GM18867 (cell line): ENCODE measurements at regions not wholly inside any gene's neighbourhood (a gene's known extent, or its start where the extent isn't known, plus 50 kb on each side); places are given as distances from the start of the nearest gene placed in this dataset.
"Not testable (repeated sequence)": the region's sequence is repeated elsewhere in the genome, so short reads cannot be mapped to it uniquely, and the experiment has no call there.

Experiments
- ATAC-seq: cut with Tn5 transposase; IDR thresholded peaks from one replicate; pipeline ENCODE4 v1.9.1; 2021; ENCODE audit warnings: mild to moderate bottlenecking, moderate library complexity; ENCODE audit not compliant: unreplicated experiment

- ATAC-seq, result peak; percentile 67
These were observed 229.6 kb upstream of the EGLN3 start for GRCh38 chr14:34180434-34180833.

- ATAC-seq, result no peak
These were observed 228.9 kb upstream of the EGLN3 start for GRCh38 chr14:34179727-34180126.

DNA sequence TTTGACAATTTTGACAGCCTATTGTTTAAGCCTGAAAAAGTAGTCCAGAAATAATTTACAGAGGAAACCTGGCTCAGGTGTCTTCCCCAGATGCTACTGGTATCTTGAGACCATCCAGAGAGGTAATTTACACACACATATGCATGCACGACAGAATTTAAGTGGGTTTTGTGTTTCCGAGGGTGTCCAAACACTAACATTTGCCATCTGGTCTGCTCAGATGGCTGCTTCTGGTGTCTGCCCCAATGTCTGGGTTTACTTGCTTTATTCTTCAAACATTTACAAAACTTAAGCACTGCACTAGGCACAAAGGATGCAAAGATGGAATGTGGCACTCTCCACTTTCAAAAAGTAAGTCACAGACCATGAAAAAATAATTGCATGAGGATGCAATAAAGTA is 226.6 kb upstream of the EGLN3 start:
- ATAC-seq, result no peak

- peak; percentile 77 for ATAC-seq
These were observed 224.7 kb upstream of the EGLN3 start for GRCh38 chr14:34175574-34175973.

GRCh38 chr14:34174973-34175372 is 224.1 kb upstream of the EGLN3 start:
- ATAC-seq, result peak; percentile 9

- no peak for ATAC-seq
These were observed 223.0 kb upstream of the EGLN3 start for GRCh38 chr14:34173916-34174315.

DNA sequence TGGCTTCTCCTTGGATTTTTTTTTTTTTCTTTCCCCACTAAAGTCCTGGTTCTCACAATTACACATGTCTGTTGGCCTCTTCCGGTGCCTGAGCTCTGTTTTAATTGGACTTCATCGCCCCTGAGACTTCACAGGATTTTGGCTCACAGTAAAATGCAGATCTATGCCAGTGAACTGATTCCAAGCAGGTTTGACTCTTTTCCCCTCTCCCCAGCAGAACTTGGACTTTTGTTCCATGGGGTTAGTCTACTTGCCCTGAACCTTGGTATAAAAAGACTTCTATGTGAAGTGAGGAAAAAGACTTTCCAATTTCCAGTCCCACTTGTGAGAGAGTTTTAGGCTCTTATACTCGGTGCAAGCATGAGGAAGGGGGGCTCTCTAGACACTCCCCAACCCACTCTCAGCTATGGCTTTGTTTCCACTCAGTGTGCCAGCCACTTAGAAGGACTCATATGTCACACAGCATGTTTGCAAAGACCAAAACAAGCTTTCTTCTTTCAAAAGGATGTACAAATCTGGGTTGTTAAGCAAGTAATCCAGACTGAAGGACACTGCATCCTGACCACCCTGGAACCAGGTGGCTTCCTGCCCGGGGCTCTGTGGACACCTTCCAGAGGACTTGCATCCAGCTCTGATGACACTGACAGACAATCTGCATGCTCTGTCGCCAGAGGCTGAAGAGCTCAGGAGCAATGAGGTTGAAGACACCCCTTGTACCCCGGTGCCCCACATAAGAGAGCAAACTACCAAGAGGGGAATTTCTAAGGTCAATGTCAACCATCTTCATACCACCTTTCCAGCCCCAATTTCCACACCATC is 221.9 kb upstream of the EGLN3 start:
- ATAC-seq, result no peak

DNA sequence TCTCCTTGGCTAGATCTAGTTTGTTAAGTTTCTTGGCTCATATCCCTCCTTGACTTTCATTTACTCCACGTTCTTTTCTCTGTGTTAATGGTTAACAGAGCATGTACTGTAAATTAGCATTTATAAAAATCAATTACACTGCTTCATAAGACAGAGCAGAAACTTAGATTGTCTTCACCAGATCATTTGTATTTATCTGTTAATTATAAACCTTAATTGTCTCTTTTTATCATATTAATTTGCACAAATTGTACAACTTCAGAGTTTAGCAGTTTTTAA is 221.2 kb upstream of the EGLN3 start:
- ATAC-seq, result no peak

- ATAC-seq, result no peak
These were observed 220.7 kb upstream of the EGLN3 start for GRCh38 chr14:34171431-34172172.

GRCh38 chr14:34170882-34171281 is 220.0 kb upstream of the EGLN3 start:
- ATAC-seq, result no peak

DNA sequence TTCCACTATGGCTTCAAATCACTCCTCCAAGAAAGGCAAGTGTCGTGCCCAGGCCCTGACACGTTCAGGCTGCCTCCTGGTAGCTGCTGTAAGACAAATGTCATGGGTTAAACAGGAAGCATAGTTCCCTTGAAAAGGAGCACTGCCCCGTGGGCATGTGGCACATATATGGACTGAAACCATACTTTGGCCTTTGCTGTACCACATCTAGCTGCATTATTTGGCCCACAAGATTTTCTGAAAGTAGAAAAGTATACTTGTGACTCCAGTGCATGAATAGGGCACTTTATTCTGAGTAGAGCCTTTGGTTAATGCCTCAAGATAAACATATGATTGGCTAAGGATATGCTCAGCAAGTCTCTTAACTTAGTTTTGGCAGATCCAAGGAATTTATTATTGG is 218.7 kb upstream of the EGLN3 start:
- no peak for ATAC-seq

GRCh38 chr14:34168656-34169055 is 217.8 kb upstream of the EGLN3 start:
- no peak for ATAC-seq

- no peak for ATAC-seq
These were observed 215.0 kb upstream of the EGLN3 start for GRCh38 chr14:34165847-34166350.

DNA sequence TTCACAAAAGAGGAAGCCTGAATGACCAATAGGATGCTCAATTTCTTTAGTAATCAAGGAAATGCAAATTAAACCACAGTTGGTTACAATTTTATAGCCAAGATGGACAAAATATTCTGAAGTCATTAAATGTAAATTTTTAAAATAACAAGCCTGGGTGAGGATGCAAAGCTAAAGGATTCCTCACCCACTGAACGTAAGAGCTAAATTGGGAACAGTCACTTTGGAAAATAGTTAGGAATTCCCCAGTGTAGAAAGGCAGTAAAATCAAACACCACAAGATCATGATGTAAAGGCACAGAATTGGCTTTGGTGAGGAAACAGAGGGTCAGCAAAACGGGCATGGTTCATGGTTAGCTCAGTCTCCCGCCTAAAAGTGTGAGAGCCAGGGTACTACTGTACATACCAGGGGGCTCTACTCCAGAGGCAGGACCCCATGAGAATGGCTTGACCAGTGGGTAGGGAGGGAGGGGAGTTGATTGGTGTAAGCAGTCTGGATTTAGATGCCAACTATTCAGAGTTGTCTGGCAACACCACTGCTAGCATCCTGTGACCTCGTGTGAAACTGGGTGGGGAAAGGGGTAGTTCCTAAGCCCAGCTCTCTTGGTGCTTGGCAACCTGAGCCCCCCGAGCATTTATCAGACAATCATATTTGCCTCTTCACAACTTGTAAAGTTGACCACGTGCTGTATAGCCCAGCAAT is 213.4 kb upstream of the EGLN3 start:
- ATAC-seq, result no peak

GRCh38 chr14:34161351-34162082 is 210.6 kb upstream of the EGLN3 start:
- ATAC-seq, result no peak

- no peak for ATAC-seq
These were observed 209.7 kb upstream of the EGLN3 start for GRCh38 chr14:34160619-34161018.

- no peak for ATAC-seq
These were observed 206.8 kb upstream of the EGLN3 start for GRCh38 chr14:34157651-34158050.

GRCh38 chr14:34147461-34147860 is 196.6 kb upstream of the EGLN3 start:
- ATAC-seq, result no peak

DNA sequence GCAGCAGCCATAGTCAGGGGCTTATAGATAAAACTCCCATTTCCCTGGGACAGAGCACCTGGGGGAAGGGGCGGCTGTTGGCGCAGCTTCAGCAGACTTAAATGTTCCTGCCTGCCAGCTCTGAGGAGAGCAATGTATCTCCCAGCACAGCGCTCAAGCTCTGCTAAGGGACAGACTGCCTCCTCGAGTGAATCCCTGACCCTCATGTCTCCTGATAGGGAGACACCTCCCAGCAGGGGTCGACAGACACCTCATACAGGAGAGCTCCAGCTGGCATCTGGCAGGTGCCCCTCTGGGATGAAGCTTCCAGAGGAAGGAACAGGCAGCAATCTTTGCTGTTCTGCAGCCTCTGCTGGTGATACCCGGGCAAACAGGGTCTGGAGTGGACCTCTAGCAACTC is 189.3 kb upstream of the EGLN3 start:
- not testable (repeated sequence) for ATAC-seq

DNA sequence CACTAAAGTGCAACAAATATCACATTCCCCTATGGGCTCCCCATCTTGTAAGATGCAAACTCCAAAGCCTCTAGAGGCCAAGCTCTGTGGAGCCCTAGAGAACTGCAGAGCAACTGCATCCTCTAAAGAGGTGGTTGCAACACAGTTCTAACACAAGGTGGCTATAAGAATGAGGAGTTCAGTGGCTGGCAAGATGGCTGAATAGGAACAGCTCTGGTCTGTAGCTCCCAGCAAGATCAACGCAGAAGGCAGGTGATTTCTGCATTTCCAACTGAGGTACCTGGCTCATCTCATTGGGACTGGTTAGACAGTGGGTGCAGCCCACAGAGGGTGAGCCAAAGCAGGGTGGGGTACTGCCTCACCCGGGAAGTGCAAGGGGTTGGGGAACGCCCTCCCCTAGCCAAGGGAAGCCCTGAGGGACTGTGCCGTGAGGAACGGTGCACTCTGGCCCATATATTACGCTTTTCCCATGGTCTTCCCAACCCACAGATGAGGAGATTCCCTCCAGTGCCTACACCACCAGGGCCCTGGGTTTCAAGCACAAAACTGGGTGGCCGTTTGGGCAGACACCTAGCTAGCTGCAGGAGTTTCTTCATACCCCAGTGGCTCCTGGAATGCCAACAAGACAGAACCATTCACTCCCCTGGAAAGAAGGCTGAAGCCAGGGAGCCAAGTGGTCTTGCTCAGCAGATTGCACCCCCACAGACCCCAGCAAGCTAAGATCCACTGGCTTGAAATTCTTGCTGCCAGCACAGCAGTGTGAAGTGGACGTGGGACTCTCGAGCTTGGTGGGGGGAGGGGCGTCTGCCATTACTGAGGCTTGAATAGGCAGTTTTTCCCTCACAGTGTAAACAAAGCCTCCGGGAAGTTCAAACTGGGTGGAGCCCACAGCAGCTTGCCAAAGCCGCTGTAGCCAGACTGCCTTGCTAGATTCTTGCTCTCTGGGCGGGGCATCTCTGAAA is 188.6 kb upstream of the EGLN3 start:
- not testable (repeated sequence) for ATAC-seq
